Upper lobe of left lung (tissue), 4 donors: ENCODE measurements at regions not wholly inside any gene's neighbourhood (a gene's known extent, or its start where the extent isn't known, plus 50 kb on each side); places are given as distances from the start of the nearest gene placed in this dataset.

Source experiments
- POLR2A ChIP-seq, 4 donors: fragments of 450-650 bp; IDR thresholded peaks; one replicate each; pipeline ENCODE4 v1.5.1; 2016 to 2017; ENCODE audit warnings: antibody characterized with exemption in 4 of 4, mild to moderate bottlenecking in 2 of 4
- POLR2AphosphoS5 ChIP-seq, 2 donors: sonication (generic); formaldehyde crosslinking; IDR thresholded peaks; one replicate each; pipeline ENCODE4 v1.5.1; 2017; ENCODE audit warnings: antibody characterized with exemption in 2 of 2
- TF ChIP-seq, protein P1 (sequence below), 6 experiments: fragments of 450-650 bp in 4 of 6; fragments of 200-600 bp in 2 of 6; sonication (generic) in 2 of 6; IDR thresholded peaks; one replicate each; pipeline ENCODE4 v1.5.1; 2016 to 2019; ENCODE audit warnings: antibody characterized with exemption in 6 of 6

- TF ChIP-seq, protein P1, sequence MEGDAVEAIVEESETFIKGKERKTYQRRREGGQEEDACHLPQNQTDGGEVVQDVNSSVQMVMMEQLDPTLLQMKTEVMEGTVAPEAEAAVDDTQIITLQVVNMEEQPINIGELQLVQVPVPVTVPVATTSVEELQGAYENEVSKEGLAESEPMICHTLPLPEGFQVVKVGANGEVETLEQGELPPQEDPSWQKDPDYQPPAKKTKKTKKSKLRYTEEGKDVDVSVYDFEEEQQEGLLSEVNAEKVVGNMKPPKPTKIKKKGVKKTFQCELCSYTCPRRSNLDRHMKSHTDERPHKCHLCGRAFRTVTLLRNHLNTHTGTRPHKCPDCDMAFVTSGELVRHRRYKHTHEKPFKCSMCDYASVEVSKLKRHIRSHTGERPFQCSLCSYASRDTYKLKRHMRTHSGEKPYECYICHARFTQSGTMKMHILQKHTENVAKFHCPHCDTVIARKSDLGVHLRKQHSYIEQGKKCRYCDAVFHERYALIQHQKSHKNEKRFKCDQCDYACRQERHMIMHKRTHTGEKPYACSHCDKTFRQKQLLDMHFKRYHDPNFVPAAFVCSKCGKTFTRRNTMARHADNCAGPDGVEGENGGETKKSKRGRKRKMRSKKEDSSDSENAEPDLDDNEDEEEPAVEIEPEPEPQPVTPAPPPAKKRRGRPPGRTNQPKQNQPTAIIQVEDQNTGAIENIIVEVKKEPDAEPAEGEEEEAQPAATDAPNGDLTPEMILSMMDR (IDR thresholded peaks at IDR 0.05), result no peak
- TF ChIP-seq POLR2A (IDR thresholded peaks at IDR 0.05), result no peak
- TF ChIP-seq POLR2AphosphoS5 (IDR thresholded peaks at IDR 0.05), result no peak
These were observed 83.7 kb upstream of the THRB start for GRCh38 chr3:24578324-24578723.
